IgD-negative memory B cell (primary cell): ENCODE measurements at regions not wholly inside any gene's neighbourhood (a gene's known extent, or its start where the extent isn't known, plus 50 kb on each side); places are given as distances from the start of the nearest gene placed in this dataset.

Source experiments
- H3K27ac Mint-ChIP-seq, 3 donors: one replicate each; pipeline ENCODE4 v1.8.0; 2020 to 2022; ENCODE audit warnings: mild to moderate bottlenecking in 3 of 3, mixed read lengths in 3 of 3, moderate library complexity in 1 of 3
- H3K27me3 Mint-ChIP-seq: one replicate; pipeline ENCODE4 v1.8.0; 2021; ENCODE audit warnings: mixed read lengths
- H3K36me3 Mint-ChIP-seq: one replicate; pipeline ENCODE4 v1.8.0; 2020; ENCODE audit warnings: mild to moderate bottlenecking, mixed read lengths
- H3K4me1 Mint-ChIP-seq, 3 donors: one replicate each; pipeline ENCODE4 v1.8.0; 2020 to 2022; ENCODE audit warnings: mixed read lengths in 3 of 3, mild to moderate bottlenecking in 1 of 3
- H3K4me3 Mint-ChIP-seq, 4 donors: one replicate each; pipeline ENCODE4 v1.8.0; 2020 to 2022; ENCODE audit warnings: mild to moderate bottlenecking in 4 of 4, mixed read lengths in 4 of 4, moderate library complexity in 3 of 4
- H3K9me3 Mint-ChIP-seq, 3 donors: one replicate each; pipeline ENCODE4 v1.8.0; 2020 to 2021; ENCODE audit warnings: mixed read lengths in 3 of 3, mild to moderate bottlenecking in 1 of 3

DNA sequence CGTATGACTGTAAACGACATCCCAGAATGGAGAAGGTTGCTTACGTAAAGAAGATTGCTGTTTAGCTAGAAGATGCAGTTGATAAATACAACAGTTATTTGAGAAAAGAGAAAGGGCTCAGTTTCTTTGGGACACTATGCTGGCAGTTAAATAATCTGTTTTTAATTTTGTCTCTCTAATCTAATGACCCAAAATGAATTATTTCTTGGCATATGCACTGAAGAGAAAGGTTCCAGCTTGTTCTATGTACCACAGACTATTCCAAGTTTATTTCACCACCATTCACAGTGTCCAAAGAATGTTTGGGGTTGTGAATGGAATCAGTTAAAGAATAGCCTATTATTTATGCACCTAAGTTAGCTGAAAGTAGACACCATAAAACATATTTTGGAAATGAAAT is 449.9 kb downstream of the RNF144B start:
- Mint-ChIP-seq H3K4me1 (no peaks in the 10 kb centered on the region), H3K4me3 (no peak overlapping the region), H3K36me3 (no peaks in the 10 kb centered on the region), H3K27me3 (no peaks in the 10 kb centered on the region), H3K27ac (no peak overlapping the region), H3K9me3 (peaks cover 2 to 5% (median 4%) of the 10 kb centered on the region in 3 donors)

DNA sequence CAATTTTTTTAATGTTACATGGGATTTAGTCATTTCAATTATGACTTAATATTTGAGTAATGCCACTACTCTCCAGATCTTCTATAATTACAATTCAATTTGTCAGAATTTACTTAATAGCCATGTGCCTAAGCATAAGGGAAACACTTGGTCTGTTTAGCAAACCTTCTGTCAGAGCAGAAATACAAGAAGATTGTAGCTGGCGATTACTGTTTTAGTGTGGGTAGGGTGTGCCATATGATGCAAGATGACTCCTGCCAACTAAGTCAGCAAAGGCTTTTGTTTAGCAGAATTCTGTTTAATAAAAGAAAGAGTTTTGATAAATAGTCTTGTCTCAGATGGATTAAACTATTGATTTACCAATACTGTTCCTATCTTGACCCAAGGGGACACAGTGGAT is 455.4 kb downstream of the RNF144B start:
- H3K4me3 Mint-ChIP-seq = no peak overlapping the region
- H3K27ac Mint-ChIP-seq = no peak overlapping the region
- H3K27me3 Mint-ChIP-seq = no peaks in the 10 kb centered on the region
- H3K9me3 Mint-ChIP-seq = peaks cover 2 to 19% (median 4%) of the 10 kb centered on the region in 3 donors
- no peaks in the 10 kb centered on the region for H3K4me1 Mint-ChIP-seq
- no peaks in the 10 kb centered on the region for H3K36me3 Mint-ChIP-seq

GRCh38 chr6:18845896-18846295 is 458.7 kb downstream of the RNF144B start:
- Mint-ChIP-seq H3K4me3 (no peak overlapping the region), H3K36me3 (no peaks in the 10 kb centered on the region), H3K4me1 (no peaks in the 10 kb centered on the region), H3K27ac (no peak overlapping the region), H3K27me3 (no peaks in the 10 kb centered on the region), H3K9me3 (peaks cover 0 to 15% (median 4%) of the 10 kb centered on the region in 3 donors)

GRCh38 chr6:18846327-18846726 is 459.2 kb downstream of the RNF144B start:
- H3K4me3 Mint-ChIP-seq = no peak overlapping the region
- H3K27ac Mint-ChIP-seq = no peak overlapping the region
- H3K9me3 Mint-ChIP-seq = peaks cover 0 to 15% (median 4%) of the 10 kb centered on the region in 3 donors
- no peaks in the 10 kb centered on the region for H3K4me1 Mint-ChIP-seq
- H3K27me3 Mint-ChIP-seq = no peaks in the 10 kb centered on the region
- no peaks in the 10 kb centered on the region for H3K36me3 Mint-ChIP-seq

DNA sequence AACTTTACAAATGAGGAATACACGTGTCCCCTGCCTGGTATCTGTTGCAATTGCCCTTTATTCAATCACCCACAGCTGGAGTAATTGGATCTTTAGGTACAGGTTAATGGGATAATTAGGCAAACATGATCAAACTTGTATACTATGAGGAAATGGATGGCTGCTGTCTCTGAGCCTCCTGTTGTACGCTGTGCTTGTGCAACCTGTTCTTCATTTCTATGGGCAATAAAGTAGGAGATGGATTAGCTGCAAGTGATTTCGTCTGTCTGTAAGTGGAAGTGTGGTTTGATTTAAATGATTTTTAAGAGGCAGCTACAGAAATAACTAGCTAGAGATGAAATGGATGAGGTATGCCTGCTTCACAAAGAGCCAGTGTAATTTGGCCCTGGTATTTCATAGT is 474.1 kb downstream of the RNF144B start:
- no peaks in the 10 kb centered on the region for H3K27me3 Mint-ChIP-seq
- H3K27ac Mint-ChIP-seq = no peak overlapping the region
- H3K4me1 Mint-ChIP-seq = no peaks in the 10 kb centered on the region
- H3K4me3 Mint-ChIP-seq = no peak overlapping the region
- H3K9me3 Mint-ChIP-seq = peaks cover 0 to 13% (median 2%) of the 10 kb centered on the region in 3 donors
- peaks cover 1% of the 10 kb centered on the region for H3K36me3 Mint-ChIP-seq

- Mint-ChIP-seq H3K27me3 (no peaks in the 10 kb centered on the region), H3K9me3 (peaks cover 0 to 2% (median 0%) of the 10 kb centered on the region in 3 donors), H3K36me3 (no peaks in the 10 kb centered on the region), H3K27ac (no peak overlapping the region), H3K4me1 (no peaks in the 10 kb centered on the region), H3K4me3 (no peak overlapping the region)
Observed at GRCh38 chr6:18883268-18883667, 496.1 kb downstream of the RNF144B start.

- no peaks in the 10 kb centered on the region for H3K4me1 Mint-ChIP-seq
- H3K36me3 Mint-ChIP-seq = no peaks in the 10 kb centered on the region
- H3K27ac Mint-ChIP-seq = no peak overlapping the region
- peaks cover 0 to 2% (median 0%) of the 10 kb centered on the region in 3 donors for H3K9me3 Mint-ChIP-seq
- no peaks in the 10 kb centered on the region for H3K27me3 Mint-ChIP-seq
- H3K4me3 Mint-ChIP-seq = no peak overlapping the region
Observed at GRCh38 chr6:18883851-18884250, 496.7 kb downstream of the RNF144B start.

- Mint-ChIP-seq H3K27ac (no peak overlapping the region), H3K4me3 (no peak overlapping the region), H3K4me1 (no peaks in the 10 kb centered on the region), H3K36me3 (no peaks in the 10 kb centered on the region), H3K9me3 (peaks cover 0 to 8% (median 4%) of the 10 kb centered on the region in 3 donors), H3K27me3 (no peaks in the 10 kb centered on the region)
Observed at GRCh38 chr6:18893540-18894269, 506.6 kb downstream of the RNF144B start.

DNA sequence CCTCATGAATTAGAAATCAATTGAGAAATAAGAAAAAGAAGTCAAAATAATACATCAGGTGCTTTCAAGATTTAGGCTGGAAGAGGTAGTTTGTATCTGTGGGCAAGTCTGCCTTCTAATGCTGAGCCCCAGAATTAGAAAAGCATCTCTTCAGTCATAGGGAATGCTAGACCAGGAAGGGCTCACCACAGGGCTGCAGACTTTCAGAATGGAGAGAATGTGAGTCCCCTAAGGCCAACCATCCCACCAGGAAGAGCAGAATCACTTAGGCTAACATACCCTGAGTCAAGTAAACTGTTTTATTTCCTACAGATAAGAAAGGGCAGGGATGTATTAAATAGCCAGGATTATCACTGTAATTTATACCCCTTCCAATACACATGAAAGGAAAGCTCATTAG is 510.2 kb downstream of the RNF144B start:
- H3K4me3 Mint-ChIP-seq = no peak overlapping the region
- H3K4me1 Mint-ChIP-seq = no peaks in the 10 kb centered on the region
- peaks cover 2 to 8% (median 6%) of the 10 kb centered on the region in 3 donors for H3K9me3 Mint-ChIP-seq
- no peaks in the 10 kb centered on the region for H3K27me3 Mint-ChIP-seq
- no peaks in the 10 kb centered on the region for H3K36me3 Mint-ChIP-seq
- H3K27ac Mint-ChIP-seq = no peak overlapping the region

DNA sequence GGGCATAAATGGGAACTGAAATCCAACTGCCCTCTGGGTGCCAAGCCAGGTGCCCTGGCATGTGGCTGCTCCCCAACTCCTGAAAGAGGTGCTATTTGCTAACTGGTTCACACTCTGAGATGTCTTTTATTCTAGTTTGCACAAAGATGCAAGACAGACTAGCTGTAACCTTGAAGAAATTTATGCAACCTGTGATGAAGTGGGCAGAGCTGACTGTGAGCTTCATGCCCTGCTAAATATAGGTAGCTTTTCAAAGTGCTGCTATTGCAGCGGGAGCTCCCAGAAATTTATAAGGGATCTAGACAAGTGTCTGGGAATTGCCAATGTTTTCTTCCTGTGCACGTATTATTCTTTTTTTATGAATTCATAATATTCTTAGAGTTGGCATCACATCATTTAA is 517.5 kb downstream of the RNF144B start:
- Mint-ChIP-seq H3K4me1 (no peaks in the 10 kb centered on the region), H3K27ac (no peak overlapping the region), H3K9me3 (peaks cover 0 to 2% (median 2%) of the 10 kb centered on the region in 3 donors), H3K27me3 (no peaks in the 10 kb centered on the region), H3K36me3 (peaks cover 1% of the 10 kb centered on the region), H3K4me3 (no peak overlapping the region)

- no peaks in the 10 kb centered on the region for H3K4me1 Mint-ChIP-seq
- no peaks in the 10 kb centered on the region for H3K27me3 Mint-ChIP-seq
- H3K27ac Mint-ChIP-seq = no peak overlapping the region
- H3K9me3 Mint-ChIP-seq = peaks cover 5 to 11% (median 7%) of the 10 kb centered on the region in 3 donors
- no peaks in the 10 kb centered on the region for H3K36me3 Mint-ChIP-seq
- H3K4me3 Mint-ChIP-seq = no peak overlapping the region
Observed at GRCh38 chr6:18920701-18921100, 533.6 kb downstream of the RNF144B start.

DNA sequence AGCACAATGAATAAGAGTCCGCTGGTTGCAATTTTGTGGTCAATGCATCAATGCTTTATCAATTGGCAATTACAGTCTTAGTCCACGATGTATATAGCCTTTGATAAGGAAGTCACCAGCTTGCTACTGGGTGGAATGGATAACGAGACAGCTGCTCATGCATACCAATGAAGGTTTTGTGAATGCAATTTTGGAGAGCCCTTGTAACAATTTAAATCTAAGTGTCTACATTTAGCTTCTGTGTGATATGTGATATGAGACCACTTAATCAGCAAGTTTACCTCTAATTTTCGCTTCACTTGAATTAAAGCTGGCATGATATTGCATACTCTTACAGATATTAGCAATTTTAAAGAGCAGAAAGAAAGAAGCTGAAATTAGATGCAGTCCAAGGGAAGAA is 543.9 kb downstream of the RNF144B start:
- Mint-ChIP-seq H3K9me3 (peaks cover 0 to 15% (median 3%) of the 10 kb centered on the region in 3 donors), H3K4me1 (no peaks in the 10 kb centered on the region), H3K4me3 (no peak overlapping the region), H3K36me3 (no peaks in the 10 kb centered on the region), H3K27me3 (peaks cover 2% of the 10 kb centered on the region), H3K27ac (no peak overlapping the region)

DNA sequence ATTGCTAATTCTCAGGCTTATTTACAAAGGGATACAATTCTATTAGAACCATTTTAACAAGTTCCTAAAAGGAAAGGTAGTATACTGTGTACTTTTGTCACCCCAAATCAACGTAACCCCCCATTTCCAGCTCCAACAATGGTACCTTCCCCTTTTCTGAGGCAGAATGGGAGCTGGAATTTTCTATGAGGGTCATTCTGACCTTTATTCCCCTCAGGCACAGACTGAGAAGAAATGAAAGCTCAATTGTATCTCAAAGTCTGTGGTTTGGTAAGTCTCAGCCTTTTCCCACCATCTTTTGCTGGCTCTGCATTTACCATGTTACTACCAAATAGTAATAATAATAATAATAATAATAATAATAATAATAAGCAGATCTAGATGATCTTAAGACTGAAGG is 571.0 kb downstream of the RNF144B start:
- Mint-ChIP-seq H3K9me3 (peaks cover 0 to 6% (median 3%) of the 10 kb centered on the region in 3 donors), H3K4me3 (no peak overlapping the region), H3K27me3 (no peaks in the 10 kb centered on the region), H3K4me1 (no peaks in the 10 kb centered on the region), H3K36me3 (no peaks in the 10 kb centered on the region), H3K27ac (no peak overlapping the region)

DNA sequence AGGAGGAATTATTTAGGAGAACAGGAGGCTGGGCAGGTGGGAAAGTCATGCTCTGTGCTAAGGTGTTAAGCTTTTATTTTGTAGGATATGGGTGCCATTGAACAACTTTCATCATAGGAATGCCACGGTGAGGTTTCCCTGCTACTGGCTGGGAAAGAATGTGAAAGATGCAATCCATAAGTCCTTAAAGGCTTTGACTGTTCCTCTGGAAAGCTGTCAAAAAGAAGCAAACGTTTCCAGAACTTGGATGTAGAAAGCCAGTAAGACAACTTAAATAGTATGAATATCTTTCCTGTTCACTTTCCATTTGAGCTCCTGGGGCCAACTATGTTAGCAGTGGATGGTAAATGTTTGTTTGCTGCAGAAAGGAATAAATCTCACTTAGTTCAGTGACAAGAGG is 574.4 kb downstream of the RNF144B start:
- no peak overlapping the region for H3K27ac Mint-ChIP-seq
- H3K4me3 Mint-ChIP-seq = no peak overlapping the region
- H3K9me3 Mint-ChIP-seq = peaks cover 4 to 7% (median 7%) of the 10 kb centered on the region in 3 donors
- no peaks in the 10 kb centered on the region for H3K36me3 Mint-ChIP-seq
- H3K4me1 Mint-ChIP-seq = no peaks in the 10 kb centered on the region
- H3K27me3 Mint-ChIP-seq = no peaks in the 10 kb centered on the region

DNA sequence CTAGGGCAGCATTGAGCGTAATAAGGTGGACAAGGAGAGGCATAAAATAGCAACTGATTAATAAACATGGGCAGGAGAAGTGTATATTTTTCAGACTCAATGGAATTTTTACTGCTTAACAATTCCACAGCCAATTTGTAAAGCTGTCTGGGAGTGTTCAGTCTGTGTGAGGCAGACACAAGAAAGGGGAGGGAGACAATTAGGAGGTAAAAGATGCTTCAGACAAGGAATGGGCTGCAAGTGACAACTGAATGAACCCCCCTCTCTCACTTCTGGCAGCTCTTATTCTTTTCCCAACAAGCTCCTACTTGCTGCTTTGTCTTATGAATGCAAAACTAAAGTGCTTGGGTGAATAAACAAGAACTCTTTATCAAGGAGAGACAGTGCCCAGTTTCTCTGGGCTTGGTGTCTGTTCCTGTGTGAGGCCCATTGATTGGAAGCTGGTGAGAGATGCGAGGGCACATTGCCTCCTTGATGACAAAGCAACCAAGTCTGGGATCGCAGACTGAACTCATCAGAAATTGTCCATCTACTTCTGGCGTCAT is 575.3 kb downstream of the RNF144B start:
- H3K4me1 Mint-ChIP-seq = no peaks in the 10 kb centered on the region
- peak overlapping the region in 1 of 4 donors; percentile 56 for H3K4me3 Mint-ChIP-seq
- no peak overlapping the region for H3K27ac Mint-ChIP-seq
- H3K27me3 Mint-ChIP-seq = no peaks in the 10 kb centered on the region
- H3K9me3 Mint-ChIP-seq = peaks cover 4 to 7% (median 5%) of the 10 kb centered on the region in 3 donors
- no peaks in the 10 kb centered on the region for H3K36me3 Mint-ChIP-seq

DNA sequence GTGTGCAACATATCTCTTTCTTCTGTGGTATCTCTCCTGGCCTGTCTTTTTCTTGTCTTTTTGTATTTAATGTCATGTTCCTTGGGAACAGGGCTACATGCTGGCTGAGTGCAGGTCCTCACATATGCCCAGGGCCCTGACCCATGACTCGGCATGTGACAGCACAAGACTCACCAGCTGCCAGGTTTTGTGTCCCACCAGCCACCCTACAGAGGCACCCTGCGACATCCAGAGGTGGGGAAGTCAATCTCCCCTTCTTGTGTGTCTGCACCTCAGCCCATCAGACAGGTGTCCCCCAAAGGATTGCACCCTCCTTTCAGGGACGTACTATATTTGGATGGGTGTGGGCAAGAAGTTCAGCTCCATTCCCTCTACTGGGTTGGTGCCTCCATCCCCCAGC is 576.3 kb downstream of the RNF144B start:
- Mint-ChIP-seq H3K27me3 (no peaks in the 10 kb centered on the region), H3K4me3 (no peak overlapping the region), H3K4me1 (no peaks in the 10 kb centered on the region), H3K36me3 (no peaks in the 10 kb centered on the region), H3K9me3 (peaks cover 4 to 7% (median 5%) of the 10 kb centered on the region in 3 donors), H3K27ac (no peak overlapping the region)
